ENCODE measurements at regions not wholly inside any gene's neighbourhood (a gene's known extent, or its start where the extent isn't known, plus 50 kb on each side); places are given as distances from the start of the nearest gene placed in this dataset.

DNA sequence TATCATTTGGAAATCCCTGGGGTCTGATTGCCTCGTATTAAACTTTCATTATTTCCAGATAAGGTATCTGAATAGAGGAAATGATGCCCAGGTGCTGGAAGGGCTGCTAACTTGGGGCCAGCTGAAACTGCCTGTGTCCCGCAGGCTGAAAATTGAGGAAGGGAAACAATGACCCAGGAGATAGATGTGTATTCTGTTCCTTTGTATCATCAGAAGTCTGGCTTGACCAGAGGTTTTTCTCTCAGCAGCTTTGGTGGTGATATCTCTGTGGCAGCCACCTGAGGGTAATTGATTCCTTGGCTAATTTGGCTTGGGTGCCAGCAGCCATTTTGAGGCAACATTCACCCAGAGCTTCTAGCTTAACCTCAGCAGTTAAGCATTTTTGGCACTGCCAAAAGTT, 90.0 kb upstream of the STT3B start:
- TF ChIP-seq, protein P1, sequence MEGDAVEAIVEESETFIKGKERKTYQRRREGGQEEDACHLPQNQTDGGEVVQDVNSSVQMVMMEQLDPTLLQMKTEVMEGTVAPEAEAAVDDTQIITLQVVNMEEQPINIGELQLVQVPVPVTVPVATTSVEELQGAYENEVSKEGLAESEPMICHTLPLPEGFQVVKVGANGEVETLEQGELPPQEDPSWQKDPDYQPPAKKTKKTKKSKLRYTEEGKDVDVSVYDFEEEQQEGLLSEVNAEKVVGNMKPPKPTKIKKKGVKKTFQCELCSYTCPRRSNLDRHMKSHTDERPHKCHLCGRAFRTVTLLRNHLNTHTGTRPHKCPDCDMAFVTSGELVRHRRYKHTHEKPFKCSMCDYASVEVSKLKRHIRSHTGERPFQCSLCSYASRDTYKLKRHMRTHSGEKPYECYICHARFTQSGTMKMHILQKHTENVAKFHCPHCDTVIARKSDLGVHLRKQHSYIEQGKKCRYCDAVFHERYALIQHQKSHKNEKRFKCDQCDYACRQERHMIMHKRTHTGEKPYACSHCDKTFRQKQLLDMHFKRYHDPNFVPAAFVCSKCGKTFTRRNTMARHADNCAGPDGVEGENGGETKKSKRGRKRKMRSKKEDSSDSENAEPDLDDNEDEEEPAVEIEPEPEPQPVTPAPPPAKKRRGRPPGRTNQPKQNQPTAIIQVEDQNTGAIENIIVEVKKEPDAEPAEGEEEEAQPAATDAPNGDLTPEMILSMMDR (IDR thresholded peaks at IDR 0.05), result no peak
- no peak for TF ChIP-seq POLR2A (IDR thresholded peaks at IDR 0.05)

DNA sequence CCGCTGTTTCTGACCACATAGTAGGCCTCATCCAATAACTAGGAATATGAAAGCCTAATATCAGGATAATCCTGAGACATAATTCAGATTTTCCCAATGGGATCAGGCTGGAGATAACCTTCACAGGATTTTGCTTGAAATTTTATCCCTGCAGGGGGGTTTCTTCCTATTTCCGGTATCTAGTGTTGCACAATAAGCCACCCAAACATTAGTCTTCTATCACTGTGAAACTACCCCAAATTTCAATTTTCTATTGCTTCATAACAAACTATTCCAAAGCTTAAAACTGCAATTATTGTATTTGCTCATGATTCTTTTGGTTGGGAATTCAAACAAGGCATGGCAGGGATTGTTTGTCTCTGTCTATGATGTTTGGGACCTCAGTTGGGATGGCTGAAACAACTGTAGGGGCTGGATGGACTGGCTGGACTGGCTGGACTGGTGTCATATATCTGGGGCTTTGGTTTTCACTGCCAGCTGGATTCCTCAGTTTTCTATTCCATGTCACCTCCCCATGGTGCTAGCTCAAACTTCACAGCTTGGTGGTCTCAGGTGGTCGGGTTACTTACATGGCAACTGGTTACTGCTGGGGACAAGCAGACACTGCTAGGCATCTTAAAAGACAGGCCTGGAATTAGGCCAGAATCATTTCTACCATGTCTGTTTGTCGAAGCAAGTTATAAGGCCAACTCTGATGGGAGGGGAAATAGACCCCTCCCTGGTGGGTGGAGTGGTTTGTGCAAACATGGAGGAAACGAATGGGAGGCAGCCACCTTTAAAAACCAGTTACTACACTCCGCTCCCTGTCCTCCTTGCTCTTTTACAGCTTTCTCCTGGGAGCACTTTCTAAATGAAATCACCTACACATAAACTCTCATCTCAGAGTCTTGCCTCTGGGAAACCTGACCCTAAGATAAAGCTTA, 88.2 kb upstream of the STT3B start:
- TF ChIP-seq, protein P1 (IDR thresholded peaks at IDR 0.05), result no peak
- TF ChIP-seq POLR2A (IDR thresholded peaks at IDR 0.05), result no peak
- DNase-seq, result no peak
- Histone ChIP-seq H3K36me3 (no peaks in the 10 kb centered on the region), H3K27ac (no peak overlapping the region), H3K4me3 (no peak overlapping the region), H3K27me3 (no peaks in the 10 kb centered on the region), H3K4me1 (peaks cover 0 to 15% (median 0%) of the 10 kb centered on the region in 3 donors), H3K9me3 (no peaks in the 10 kb centered on the region)
- WGBS, 2 donors, result 79 to 85% methylated on average over 6 of the region's 6 CpGs
- intact Hi-C loops (cut with DNase I), result no loop called here

More for the DNA sequence above, 90.0 kb upstream of the STT3B start:
- Histone ChIP-seq H3K27ac (no peak overlapping the region), H3K4me1 (peaks cover 0 to 15% (median 0%) of the 10 kb centered on the region in 3 donors), H3K9me3 (no peaks in the 10 kb centered on the region), H3K27me3 (no peaks in the 10 kb centered on the region), H3K4me3 (no peak overlapping the region), H3K36me3 (no peaks in the 10 kb centered on the region)
- intact Hi-C loops (cut with DNase I), result no loop called here
- 72 to 88% methylated on average over 2 of the region's 2 CpGs for WGBS, 2 donors
- DNase-seq, result no peak

DNA sequence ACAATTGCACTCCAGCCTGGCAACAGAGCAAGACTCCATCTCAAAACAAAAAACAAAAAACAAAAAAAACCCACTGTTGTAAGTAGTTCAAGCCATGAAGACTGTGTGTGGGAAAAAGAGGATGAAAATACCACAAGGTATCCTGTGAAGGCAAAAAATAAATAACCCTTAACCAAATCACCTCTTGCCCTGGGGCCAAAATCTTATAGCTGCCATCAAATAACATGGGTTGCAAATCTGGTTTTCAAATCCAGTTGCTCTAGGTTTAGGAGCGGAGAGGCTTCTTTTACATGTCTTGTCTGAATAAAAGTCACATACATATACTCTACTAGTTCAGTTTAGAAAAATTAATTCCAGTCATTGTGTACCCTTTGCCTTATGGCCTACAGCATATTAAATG, 87.0 kb upstream of the STT3B start:
- no peak for DNase-seq
- Histone ChIP-seq H3K27ac (no peak overlapping the region), H3K4me1 (peaks cover 0 to 6% (median 0%) of the 10 kb centered on the region in 3 donors), H3K27me3 (no peaks in the 10 kb centered on the region), H3K36me3 (no peaks in the 10 kb centered on the region), H3K4me3 (no peak overlapping the region), H3K9me3 (no peaks in the 10 kb centered on the region)
- TF ChIP-seq, protein P1 (IDR thresholded peaks at IDR 0.05), result no peak
- no peak for TF ChIP-seq POLR2A (IDR thresholded peaks at IDR 0.05)
- intact Hi-C loops (cut with DNase I), result no loop called here
- WGBS, 2 donors, result 72 to 80% methylated on average over 1 of the region's 1 CpG

DNA sequence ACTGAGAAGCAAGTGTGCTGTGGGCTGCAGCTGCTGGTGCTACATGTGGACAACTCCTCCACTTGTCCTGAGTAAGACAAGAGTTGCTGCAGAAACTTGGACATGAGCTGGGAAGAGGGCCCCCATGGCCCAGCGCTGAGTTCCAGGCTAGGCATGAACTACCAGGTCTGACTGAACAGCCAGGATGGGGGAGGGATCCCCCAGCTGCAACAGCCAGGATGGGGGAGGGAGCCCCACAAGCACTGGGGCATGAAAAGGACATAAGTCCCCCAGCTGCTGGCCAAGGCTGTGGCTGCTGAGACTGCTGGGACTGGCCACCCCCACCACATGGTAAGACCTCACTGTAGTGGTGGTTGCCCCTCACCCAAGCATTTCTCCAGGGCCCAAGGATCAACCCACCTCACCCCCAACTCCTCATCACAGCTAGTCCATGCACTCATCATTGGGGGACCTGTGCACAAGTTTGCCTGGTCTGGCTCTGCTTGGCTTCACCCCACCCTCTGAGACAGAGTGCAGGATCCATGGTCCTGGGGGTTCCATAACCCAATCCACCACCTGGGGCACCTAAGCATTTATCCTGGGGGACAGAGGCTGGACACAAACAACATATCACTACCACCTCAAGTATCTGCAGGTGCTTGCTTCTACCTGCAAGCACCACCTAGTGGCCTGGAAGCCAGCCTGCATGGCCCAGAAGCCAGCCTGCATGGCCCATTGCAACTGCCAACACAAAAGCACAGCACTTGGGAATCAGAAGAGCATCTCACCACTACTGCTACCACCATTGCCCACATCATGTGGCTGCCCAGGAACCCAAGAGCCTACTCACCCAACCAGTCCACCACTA, 84.5 kb upstream of the STT3B start:
- TF ChIP-seq, protein P1 (IDR thresholded peaks at IDR 0.05), result peak in 5 of 6 experiments; percentile 41 to 75 (median 48)
- TF ChIP-seq POLR2A (IDR thresholded peaks at IDR 0.05), result no peak
- no peak for DNase-seq
- intact Hi-C loops (cut with DNase I), result no loop called here
- H3K9me3 ChIP-seq, result no peaks in the 10 kb centered on the region
- no peaks in the 10 kb centered on the region for H3K27me3 ChIP-seq
- peaks cover 0 to 4% (median 0%) of the 10 kb centered on the region in 3 donors for H3K4me1 ChIP-seq
- H3K36me3 ChIP-seq, result no peaks in the 10 kb centered on the region
- no peak overlapping the region for H3K4me3 ChIP-seq
- WGBS, 2 donors, result 100% methylated on average over 1 of the region's 1 CpG; no CpG with 5 or more reads in 1 of the 2 donors
- no peak overlapping the region for H3K27ac ChIP-seq

DNA sequence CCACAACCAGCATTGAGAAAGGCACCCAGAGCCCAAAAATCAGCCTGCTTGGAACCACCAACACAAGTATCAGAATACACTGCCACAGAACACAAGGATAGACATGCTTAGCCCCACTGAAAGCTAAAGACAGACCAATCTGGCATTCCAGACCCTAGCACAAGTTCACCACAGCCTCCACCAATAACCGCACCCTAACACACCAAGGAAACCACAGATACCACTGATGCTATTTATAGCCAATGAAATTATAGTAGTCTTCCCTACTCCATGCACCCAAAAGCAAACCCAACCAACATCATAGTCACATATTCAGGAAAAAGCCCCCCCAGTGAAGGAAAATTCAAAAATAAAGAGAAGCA, 83.9 kb upstream of the STT3B start:
- Histone ChIP-seq H3K9me3 (no peaks in the 10 kb centered on the region), H3K4me1 (peaks cover 0 to 4% (median 0%) of the 10 kb centered on the region in 3 donors), H3K27me3 (no peaks in the 10 kb centered on the region), H3K27ac (no peak overlapping the region), H3K4me3 (no peak overlapping the region), H3K36me3 (no peaks in the 10 kb centered on the region)
- WGBS, 2 donors, result 71 to 92% methylated on average over 1 of the region's 1 CpG
- DNase-seq, result no peak
- TF ChIP-seq, protein P1 (IDR thresholded peaks at IDR 0.05), result no peak
- TF ChIP-seq POLR2A (IDR thresholded peaks at IDR 0.05), result no peak
- intact Hi-C loops (cut with DNase I), result no loop called here

Measured in esophagus squamous epithelium (tissue), 5 donors.